PC-9 (cell line): ENCODE measurements at regions not wholly inside any gene's neighbourhood (a gene's known extent, or its start where the extent isn't known, plus 50 kb on each side); places are given as distances from the start of the nearest gene placed in this dataset.

Experiments used
- CTCF ChIP-seq: fragments of 200-600 bp; sonication (generic); conservative IDR thresholded peaks from 2 replicates; pipeline ENCODE4 v1.6.1; 2017; ENCODE audit warnings: mixed run types, antibody characterized with exemption, mild to moderate bottlenecking, moderate library complexity
- EZH2 ChIP-seq: fragments of 200-600 bp; sonication (generic); IDR thresholded peaks from 2 replicates; pipeline ENCODE4 v1.8.0; 2017; ENCODE audit warnings: antibody characterized with exemption, low read depth

GRCh38 chr12:124371366-124371765 lies 76.5 kb downstream of the RFLNA start:
- TF ChIP-seq CTCF (no peak), EZH2 (no peak)
